ENCODE measurements at regions not wholly inside any gene's neighbourhood (a gene's known extent, or its start where the extent isn't known, plus 50 kb on each side); places are given as distances from the start of the nearest gene placed in this dataset.
"Not testable (repeated sequence)": the region's sequence is repeated elsewhere in the genome, so short reads cannot be mapped to it uniquely, and the experiment has no call there.

GRCh38 chr3:76527773-76528172 lies 512.1 kb upstream of the ROBO2 start:
- no peak for DNase-seq (ENCODE audit: low spot score)

GRCh38 chr3:76532158-76532822 lies 507.6 kb upstream of the ROBO2 start:
- DNase-seq (ENCODE audit: low spot score), result no peak

GRCh38 chr3:76533710-76534109 lies 506.2 kb upstream of the ROBO2 start:
- DNase-seq (ENCODE audit: low spot score), result not testable (repeated sequence)

- DNase-seq (ENCODE audit: low spot score), result not testable (repeated sequence)
These were observed 502.0 kb upstream of the ROBO2 start for GRCh38 chr3:76537857-76538256.

GRCh38 chr3:76547674-76548073 lies 492.2 kb upstream of the ROBO2 start:
- DNase-seq (ENCODE audit: low spot score), result no peak

- DNase-seq (ENCODE audit: low spot score), result no peak
These were observed 489.2 kb upstream of the ROBO2 start for GRCh38 chr3:76550522-76551201.

GRCh38 chr3:76551739-76552138 lies 488.2 kb upstream of the ROBO2 start:
- DNase-seq (ENCODE audit: low spot score), result no peak

GRCh38 chr3:76552653-76553052 lies 487.2 kb upstream of the ROBO2 start:
- no peak for DNase-seq (ENCODE audit: low spot score)

- DNase-seq (ENCODE audit: low spot score), result no peak
These were observed 485.2 kb upstream of the ROBO2 start for GRCh38 chr3:76554707-76555106.

GRCh38 chr3:76561494-76562236 lies 478.2 kb upstream of the ROBO2 start:
- DNase-seq (ENCODE audit: low spot score), result no peak

GRCh38 chr3:76565496-76566210 lies 474.2 kb upstream of the ROBO2 start:
- DNase-seq (ENCODE audit: low spot score), result no peak

- no peak for DNase-seq (ENCODE audit: low spot score)
These were observed 473.7 kb upstream of the ROBO2 start for GRCh38 chr3:76566211-76566534.

- DNase-seq (ENCODE audit: low spot score), result no peak
These were observed 473.0 kb upstream of the ROBO2 start for GRCh38 chr3:76566904-76567303.

GRCh38 chr3:76570436-76571057 lies 469.4 kb upstream of the ROBO2 start:
- no peak for DNase-seq (ENCODE audit: low spot score)

- no peak for DNase-seq (ENCODE audit: low spot score)
These were observed 463.7 kb upstream of the ROBO2 start for GRCh38 chr3:76576201-76576600.

- no peak for DNase-seq (ENCODE audit: low spot score)
These were observed 457.8 kb upstream of the ROBO2 start for GRCh38 chr3:76582098-76582497.

GRCh38 chr3:76582632-76583378 lies 457.1 kb upstream of the ROBO2 start:
- DNase-seq (ENCODE audit: low spot score), result no peak

- no peak for DNase-seq (ENCODE audit: low spot score)
These were observed 454.0 kb upstream of the ROBO2 start for GRCh38 chr3:76585794-76586392.

- DNase-seq (ENCODE audit: low spot score), result no peak
These were observed 453.4 kb upstream of the ROBO2 start for GRCh38 chr3:76586471-76586870.

- DNase-seq (ENCODE audit: low spot score), result no peak
These were observed 429.7 kb upstream of the ROBO2 start for GRCh38 chr3:76610150-76610549.

GRCh38 chr3:76615719-76616118 lies 424.2 kb upstream of the ROBO2 start:
- DNase-seq (ENCODE audit: low spot score), result no peak
